MCF 10A (cell line): ENCODE measurements at regions not wholly inside any gene's neighbourhood (a gene's known extent, or its start where the extent isn't known, plus 50 kb on each side); places are given as distances from the start of the nearest gene placed in this dataset.

ENCODE experiments used
- BruUV-seq: library from RNA; stranded (reverse); fragments of 400-500 nt; replicated peaks from 2 replicates; lab custom pipeline; 2021; lab: Mats Ljungman, UMichigan
- CTCF ChIA-PET: fragments of 300-600 bp; sonication (Branson Sonifier 250); formaldehyde crosslinking; extraction: SDS; loops from one replicate; lab custom pipeline; 2021; ENCODE audit warnings: antibody characterized with exemption, inconsistent platforms; lab: Yijun Ruan, JAX
- POLR2A ChIA-PET: fragments of 300-600, 350-650 bp; sonication (Branson Sonifier 250); formaldehyde crosslinking; extraction: SDS; loops from one replicate; lab custom pipeline; 2020; ENCODE audit warnings: antibody characterized with exemption, inconsistent platforms; lab: Yijun Ruan, JAX
- DNase-seq: peaks from one replicate; pipeline ENCODE4 v3.0.0-alpha.2; 2018; ENCODE audit not compliant: unreplicated experiment
- H3K27ac Mint-ChIP-seq: one replicate; pipeline ENCODE4 v1.8.0; 2022; ENCODE audit warnings: mild to moderate bottlenecking, low read depth, mixed read lengths; ENCODE audit not compliant: unreplicated experiment
- H3K27me3 Mint-ChIP-seq: one replicate; pipeline ENCODE4 v1.8.0; 2022; ENCODE audit warnings: mixed read lengths; ENCODE audit not compliant: insufficient read depth, unreplicated experiment
- H3K36me3 Mint-ChIP-seq: one replicate; pipeline ENCODE4 v1.8.0; 2022; ENCODE audit warnings: mild to moderate bottlenecking, moderate library complexity, mixed read lengths; ENCODE audit not compliant: insufficient read depth, unreplicated experiment
- H3K4me1 Mint-ChIP-seq: one replicate; pipeline ENCODE4 v1.8.0; 2022; ENCODE audit warnings: mixed read lengths; ENCODE audit not compliant: insufficient read depth, unreplicated experiment
- H3K4me3 Mint-ChIP-seq: one replicate; pipeline ENCODE4 v1.8.0; 2022; ENCODE audit warnings: mild to moderate bottlenecking, moderate library complexity, mixed read lengths; ENCODE audit not compliant: unreplicated experiment
- H3K9me3 Mint-ChIP-seq: one replicate; pipeline ENCODE4 v1.8.0; 2022; ENCODE audit warnings: mixed read lengths; ENCODE audit not compliant: unreplicated experiment
- intact Hi-C: fragments of 100-400 bp; cut with micrococcal nuclease; formaldehyde crosslinking; loops from 2 replicates; pipeline ENCODE4 v1.14.1; 2022
- TF ChIP-seq, protein P1 (sequence below): fragments of 200-600 bp; IDR thresholded peaks from one replicate; pipeline ENCODE4 v1.8.0; 2022; ENCODE audit warnings: antibody characterized with exemption, mild to moderate bottlenecking; ENCODE audit not compliant: unreplicated experiment

DNA sequence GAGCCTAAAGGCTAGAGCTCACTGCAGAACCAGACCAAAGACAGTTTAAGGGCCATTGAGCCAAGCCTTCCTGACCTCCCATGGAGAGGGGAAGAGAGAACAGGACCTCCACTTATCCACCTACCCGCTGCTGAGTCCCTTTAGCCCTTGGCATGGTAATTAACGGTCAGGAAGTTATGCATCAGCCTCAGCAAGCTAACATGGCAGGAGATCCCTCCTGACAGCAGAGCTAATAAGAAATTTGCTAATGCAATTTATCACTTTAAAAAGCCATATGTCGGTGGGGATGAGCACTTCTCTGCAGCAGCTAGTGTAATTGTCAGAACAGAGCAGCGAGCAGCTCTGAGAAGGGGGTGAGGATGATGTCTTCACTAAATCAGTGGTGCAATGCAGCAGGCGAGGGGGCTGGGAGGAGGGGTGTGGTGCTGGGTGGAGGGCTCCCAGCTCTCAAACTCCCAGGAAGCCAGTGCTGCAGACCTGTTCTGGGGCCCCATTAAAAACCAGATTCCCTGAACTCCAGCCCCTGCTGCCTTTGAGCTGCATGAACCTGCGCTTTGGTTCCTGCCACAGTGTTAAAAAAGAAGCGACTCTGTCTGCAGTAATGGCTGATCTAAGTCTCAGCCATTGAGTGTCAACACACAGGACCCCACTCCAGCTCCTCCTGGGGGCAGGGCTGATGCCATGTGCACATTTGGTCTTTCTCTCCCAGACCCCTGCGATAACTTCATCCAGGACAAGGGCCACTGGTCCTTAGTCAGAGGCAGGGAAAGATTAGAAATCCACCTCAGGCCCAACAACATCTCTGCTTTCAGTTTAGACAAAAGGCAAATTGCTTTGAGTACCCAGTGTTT, 63.0 kb upstream of the CALM2 start:
- intact Hi-C loops, result no loop called here
- no peaks in the 10 kb centered on the region for H3K36me3 Mint-ChIP-seq
- ChIA-PET POLR2A (no interaction called here), CTCF (interaction anchor here (0.5 kb wide), 1 partner anchor 221 kb away, joined by 3 read pairs; no protein-coding TSS in a partner anchor)
- BruUV-seq, result no TSS peak
- TF ChIP-seq, protein P1, sequence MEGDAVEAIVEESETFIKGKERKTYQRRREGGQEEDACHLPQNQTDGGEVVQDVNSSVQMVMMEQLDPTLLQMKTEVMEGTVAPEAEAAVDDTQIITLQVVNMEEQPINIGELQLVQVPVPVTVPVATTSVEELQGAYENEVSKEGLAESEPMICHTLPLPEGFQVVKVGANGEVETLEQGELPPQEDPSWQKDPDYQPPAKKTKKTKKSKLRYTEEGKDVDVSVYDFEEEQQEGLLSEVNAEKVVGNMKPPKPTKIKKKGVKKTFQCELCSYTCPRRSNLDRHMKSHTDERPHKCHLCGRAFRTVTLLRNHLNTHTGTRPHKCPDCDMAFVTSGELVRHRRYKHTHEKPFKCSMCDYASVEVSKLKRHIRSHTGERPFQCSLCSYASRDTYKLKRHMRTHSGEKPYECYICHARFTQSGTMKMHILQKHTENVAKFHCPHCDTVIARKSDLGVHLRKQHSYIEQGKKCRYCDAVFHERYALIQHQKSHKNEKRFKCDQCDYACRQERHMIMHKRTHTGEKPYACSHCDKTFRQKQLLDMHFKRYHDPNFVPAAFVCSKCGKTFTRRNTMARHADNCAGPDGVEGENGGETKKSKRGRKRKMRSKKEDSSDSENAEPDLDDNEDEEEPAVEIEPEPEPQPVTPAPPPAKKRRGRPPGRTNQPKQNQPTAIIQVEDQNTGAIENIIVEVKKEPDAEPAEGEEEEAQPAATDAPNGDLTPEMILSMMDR, result no peak
- no peaks in the 10 kb centered on the region for H3K27me3 Mint-ChIP-seq
- H3K4me3 Mint-ChIP-seq, result no peak overlapping the region
- H3K9me3 Mint-ChIP-seq, result no peaks in the 10 kb centered on the region
- no peak overlapping the region for H3K27ac Mint-ChIP-seq
- no peak for DNase-seq
- no peaks in the 10 kb centered on the region for H3K4me1 Mint-ChIP-seq

DNA sequence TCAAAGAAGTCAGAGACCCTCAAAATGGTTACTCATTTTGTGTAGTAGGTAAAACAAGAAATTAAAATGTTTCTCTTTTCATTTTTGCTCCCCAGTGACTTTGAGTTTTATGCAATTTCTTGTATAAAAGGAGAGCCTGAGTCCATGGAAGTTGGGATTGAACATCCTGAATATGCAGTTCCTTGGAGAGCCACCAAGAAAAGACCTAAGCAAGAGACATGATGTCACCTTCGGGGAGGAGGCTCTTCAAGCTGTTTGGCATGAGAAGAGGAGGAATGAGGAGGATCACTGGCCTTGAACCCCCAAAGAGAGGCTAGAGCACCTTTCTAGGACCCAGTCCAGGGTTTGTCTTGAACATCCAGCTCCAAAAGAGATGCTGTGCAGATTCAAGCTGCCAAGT, 62.3 kb upstream of the CALM2 start:
- intact Hi-C loops, result no loop called here
- DNase-seq, result no peak
- H3K36me3 Mint-ChIP-seq, result no peaks in the 10 kb centered on the region
- no TSS peak for BruUV-seq
- H3K9me3 Mint-ChIP-seq, result no peaks in the 10 kb centered on the region
- H3K4me1 Mint-ChIP-seq, result no peaks in the 10 kb centered on the region
- POLR2A ChIA-PET, result no interaction called here
- no peaks in the 10 kb centered on the region for H3K27me3 Mint-ChIP-seq
- H3K4me3 Mint-ChIP-seq, result no peak overlapping the region
- H3K27ac Mint-ChIP-seq, result no peak overlapping the region
- CTCF ChIA-PET, result interaction anchor here (0.5 kb wide), 1 partner anchor 220 kb away, joined by 3 read pairs; no protein-coding TSS in a partner anchor
- TF ChIP-seq, protein P1, result no peak

DNA sequence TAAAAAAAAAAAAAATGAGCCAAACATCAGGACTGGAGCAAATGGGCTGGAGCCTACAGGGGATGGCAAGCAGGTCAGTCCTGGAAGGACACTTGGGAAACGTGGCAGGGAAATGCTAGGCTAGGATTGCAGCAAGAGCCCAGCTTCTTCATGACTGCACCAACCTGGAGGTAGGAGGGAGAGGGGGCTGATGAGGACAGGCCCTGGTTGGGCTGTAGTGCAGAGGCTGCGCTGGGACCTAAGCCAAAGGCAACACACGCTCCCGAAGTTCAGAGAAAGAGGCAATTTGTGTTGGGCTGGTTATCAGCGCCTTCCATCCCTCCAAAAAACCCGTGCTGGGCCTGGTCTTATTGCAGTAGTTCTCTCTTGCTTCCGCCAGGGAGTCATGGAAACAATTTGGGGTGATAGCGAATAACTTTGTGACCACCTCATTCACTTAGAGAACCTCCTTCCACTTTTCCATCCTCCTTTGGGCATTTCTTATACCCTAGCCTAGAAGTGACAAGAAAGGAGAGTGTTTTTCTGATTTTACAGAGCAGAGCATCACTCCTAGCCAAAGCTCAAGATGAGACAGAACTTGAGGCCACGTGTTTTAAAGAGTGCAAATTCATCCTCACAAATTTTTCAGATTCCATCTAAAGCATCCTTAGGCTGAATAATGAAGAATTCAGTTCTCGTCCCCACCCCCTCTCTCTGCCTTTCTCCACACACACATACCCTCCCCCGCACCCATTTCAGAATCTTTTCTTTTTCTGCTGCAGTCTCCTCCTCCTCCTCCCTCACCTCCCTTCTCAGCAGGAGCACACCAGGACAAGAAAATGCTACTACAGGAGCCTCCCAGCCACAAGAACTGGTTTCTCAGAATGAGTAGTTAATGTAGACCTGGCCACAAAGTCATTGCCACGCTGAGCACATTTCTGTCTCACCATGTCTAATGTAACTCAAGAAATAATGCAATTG, 61.3 kb upstream of the CALM2 start:
- ChIA-PET CTCF (interaction anchor here (1.0 kb wide), 1 partner anchor 9 kb away, joined by 4 read pairs; no protein-coding TSS in a partner anchor), POLR2A (no interaction called here)
- no TSS peak for BruUV-seq
- H3K9me3 Mint-ChIP-seq, result no peaks in the 10 kb centered on the region
- DNase-seq, result no peak
- intact Hi-C loops, result no loop called here
- no peaks in the 10 kb centered on the region for H3K27me3 Mint-ChIP-seq
- no peaks in the 10 kb centered on the region for H3K36me3 Mint-ChIP-seq
- H3K4me1 Mint-ChIP-seq, result no peaks in the 10 kb centered on the region
- no peak overlapping the region for H3K4me3 Mint-ChIP-seq
- H3K27ac Mint-ChIP-seq, result no peak overlapping the region
- TF ChIP-seq, protein P1, result no peak
